ENCODE measurements at regions not wholly inside any gene's neighbourhood (a gene's known extent, or its start where the extent isn't known, plus 50 kb on each side); places are given as distances from the start of the nearest gene placed in this dataset.

- TF ChIP-seq CTCF (IDR thresholded peaks at IDR 0.05 in 2 of 3, conservative IDR thresholded peaks at IDR 0.05 in 1 of 3; ENCODE audit: borderline replicate concordance in 1 of 3, insufficient read depth in 1 of 3, low read depth in 2 of 3, low read length in 2 of 3) (peak in 2 of 3 experiments; percentile 9 to 27; a peak in 1 of 6 replicates), RAD21 (IDR thresholded peaks at IDR 0.05; ENCODE audit: low read depth) (peak; percentile 7; the same call in 1 of the 2 replicates), EZH2 (IDR thresholded peaks at IDR 0.05) (no peak)
These were observed 94.9 kb upstream of the PRSS1 start for GRCh38 chr7:142654398-142654797.

All from HCT116 (cell line).